NB4 (cell line): ENCODE measurements at regions not wholly inside any gene's neighbourhood (a gene's known extent, or its start where the extent isn't known, plus 50 kb on each side); places are given as distances from the start of the nearest gene placed in this dataset.

Experiments used
- DNase-seq: peaks from one replicate; pipeline ENCODE4 v3.0.0; 2010; ENCODE audit warnings: low read depth
- H3K4me3 ChIP-seq: one replicate; pipeline ENCODE4 v1.5.1; 2011; ENCODE audit warnings: mild to moderate bottlenecking, low read depth, low read length, moderate library complexity
- CTCF ChIP-seq: IDR thresholded peaks from one replicate; pipeline ENCODE4 v1.5.1; 2012; ENCODE audit warnings: low read depth, low read length
- MYC ChIP-seq: IDR thresholded peaks from 2 replicates; pipeline ENCODE4 v1.6.1; 2011; ENCODE audit warnings: low read depth, low read length
- POLR2A ChIP-seq: IDR thresholded peaks from 2 replicates; pipeline ENCODE4 v1.6.1; 2011; ENCODE audit warnings: mild to moderate bottlenecking; ENCODE audit not compliant: insufficient read length; ENCODE audit errors: extremely low read depth
- TF ChIP-seq, protein P1 (sequence below): IDR thresholded peaks from 2 replicates; pipeline ENCODE4 v1.6.1; 2011; ENCODE audit warnings: low read depth, low read length

GRCh38 chr2:220166616-220167015, 539.2 kb downstream of the SLC4A3 start:
- TF ChIP-seq, protein P1, sequence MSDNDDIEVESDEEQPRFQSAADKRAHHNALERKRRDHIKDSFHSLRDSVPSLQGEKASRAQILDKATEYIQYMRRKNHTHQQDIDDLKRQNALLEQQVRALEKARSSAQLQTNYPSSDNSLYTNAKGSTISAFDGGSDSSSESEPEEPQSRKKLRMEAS: no peak
- no peak for TF ChIP-seq POLR2A
- no peak for TF ChIP-seq MYC
- TF ChIP-seq CTCF: no peak
- no peak overlapping the region for H3K4me3 ChIP-seq
- no peak for DNase-seq

DNA sequence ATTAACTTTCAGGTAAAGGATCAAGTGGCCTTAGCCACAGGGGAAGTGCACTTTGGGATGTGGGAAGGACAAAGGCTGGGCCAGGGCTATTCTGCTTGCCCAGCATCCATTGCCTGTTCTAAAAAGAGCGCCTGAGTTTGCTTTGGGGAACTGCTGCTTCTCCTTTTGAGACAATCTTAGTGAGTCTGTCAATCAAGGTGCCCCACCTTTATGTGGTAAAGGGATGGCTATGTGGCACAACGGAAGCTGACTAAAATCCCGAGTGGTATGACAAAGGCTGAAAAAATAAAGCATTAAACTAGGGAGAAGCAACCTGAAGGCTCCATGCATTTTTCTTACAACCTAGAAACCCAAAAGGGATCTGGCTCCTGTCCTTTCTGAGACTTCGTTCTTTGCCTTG, 540.5 kb downstream of the SLC4A3 start:
- no peak overlapping the region for H3K4me3 ChIP-seq
- DNase-seq: no peak
- no peak for TF ChIP-seq CTCF
- TF ChIP-seq POLR2A: no peak

DNA sequence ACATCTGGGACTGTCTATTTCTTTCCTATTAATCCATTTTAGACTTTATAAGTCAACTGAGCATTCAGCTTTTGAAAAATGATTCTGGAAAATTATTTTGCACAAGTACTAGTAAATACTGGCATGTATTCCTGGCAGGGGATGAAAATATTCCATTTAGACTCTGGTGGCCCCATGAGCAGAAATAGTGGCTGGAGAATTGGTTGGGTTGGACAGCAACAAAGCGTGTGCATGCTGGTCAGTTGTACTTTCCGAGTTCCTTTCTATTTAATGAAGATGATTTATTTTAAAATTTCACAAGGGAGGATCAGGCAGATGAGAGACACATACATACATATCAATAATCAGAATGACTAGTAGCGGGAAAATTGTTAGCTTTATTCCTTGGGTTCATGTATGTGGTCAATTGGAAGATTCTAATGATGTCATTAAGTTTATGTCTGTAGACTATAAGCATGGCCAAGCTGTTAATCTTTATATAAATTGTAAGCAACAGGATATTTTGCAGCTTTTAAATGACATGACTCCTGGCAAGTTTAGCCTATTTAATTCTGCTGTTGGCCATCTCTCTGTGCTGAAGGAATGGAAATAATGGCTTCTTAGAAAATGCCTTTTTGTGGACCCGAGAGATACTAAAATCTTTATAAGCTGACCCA, 541.6 kb downstream of the SLC4A3 start:
- H3K4me3 ChIP-seq: no peak overlapping the region
- TF ChIP-seq MYC: no peak
- TF ChIP-seq POLR2A: no peak
- TF ChIP-seq CTCF: no peak
- DNase-seq: no peak

DNA sequence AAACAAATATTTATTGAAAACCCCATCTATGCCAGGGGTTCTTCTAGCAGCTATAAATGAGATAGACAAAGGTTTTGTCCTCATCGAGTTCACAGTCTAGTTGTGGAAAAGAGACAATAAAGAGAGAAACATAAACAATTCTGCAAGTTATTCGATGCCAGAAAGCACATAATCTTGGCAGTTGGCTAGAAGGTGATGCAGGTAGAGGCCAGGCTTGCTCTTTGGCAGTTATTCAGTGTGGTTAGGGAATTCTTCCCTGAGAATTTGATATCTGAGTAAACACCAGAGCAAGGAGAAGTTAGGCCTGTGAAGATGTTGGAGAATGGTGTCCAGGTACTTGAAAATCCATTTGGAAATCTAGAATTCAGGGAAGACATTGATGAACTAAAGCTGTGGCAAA, 547.4 kb downstream of the SLC4A3 start:
- TF ChIP-seq CTCF (no peak), POLR2A (no peak), MYC (no peak)
- TF ChIP-seq, protein P1: no peak
- no peak overlapping the region for H3K4me3 ChIP-seq
- DNase-seq: no peak

- no peak overlapping the region for H3K4me3 ChIP-seq
- TF ChIP-seq CTCF: no peak
- TF ChIP-seq, protein P1: no peak
- no peak for TF ChIP-seq MYC
- TF ChIP-seq POLR2A: no peak
- DNase-seq: no peak
Observed at GRCh38 chr2:220175967-220176366, 548.5 kb downstream of the SLC4A3 start.
